ENCODE measurements at regions not wholly inside any gene's neighbourhood (a gene's known extent, or its start where the extent isn't known, plus 50 kb on each side); places are given as distances from the start of the nearest gene placed in this dataset.

DNA sequence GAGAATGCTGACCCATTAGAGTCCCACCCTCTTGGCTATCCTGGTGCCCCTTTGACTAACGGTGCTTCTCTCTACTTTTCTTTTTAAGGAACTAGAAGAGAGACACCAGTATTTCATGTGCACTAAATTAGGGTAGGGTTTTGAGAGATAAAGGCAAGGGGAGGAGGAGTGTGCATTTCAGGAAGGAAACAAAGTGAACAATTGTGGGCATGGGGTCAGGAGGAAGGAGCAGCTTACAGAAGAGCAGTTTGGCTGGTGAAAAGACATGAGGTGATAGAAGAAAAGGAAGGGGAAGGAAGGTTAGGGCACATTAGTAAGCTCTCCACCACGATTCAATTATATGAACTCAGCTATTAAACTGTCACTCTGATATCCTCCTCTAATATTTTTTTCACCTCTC, 105.8 kb upstream of the CTAGE1 start:
- no peak for TF ChIP-seq POLR2AphosphoS5 (IDR thresholded peaks at IDR 0.05; ENCODE audit: low read depth, low read length)
- TF ChIP-seq SIN3A (IDR thresholded peaks at IDR 0.05; ENCODE audit: borderline replicate concordance, insufficient read depth, low read length), result no peak
- TF ChIP-seq TAF1 (IDR thresholded peaks at IDR 0.05; ENCODE audit: borderline replicate concordance, insufficient read depth, low read length), result no peak
- TF ChIP-seq, protein P1, sequence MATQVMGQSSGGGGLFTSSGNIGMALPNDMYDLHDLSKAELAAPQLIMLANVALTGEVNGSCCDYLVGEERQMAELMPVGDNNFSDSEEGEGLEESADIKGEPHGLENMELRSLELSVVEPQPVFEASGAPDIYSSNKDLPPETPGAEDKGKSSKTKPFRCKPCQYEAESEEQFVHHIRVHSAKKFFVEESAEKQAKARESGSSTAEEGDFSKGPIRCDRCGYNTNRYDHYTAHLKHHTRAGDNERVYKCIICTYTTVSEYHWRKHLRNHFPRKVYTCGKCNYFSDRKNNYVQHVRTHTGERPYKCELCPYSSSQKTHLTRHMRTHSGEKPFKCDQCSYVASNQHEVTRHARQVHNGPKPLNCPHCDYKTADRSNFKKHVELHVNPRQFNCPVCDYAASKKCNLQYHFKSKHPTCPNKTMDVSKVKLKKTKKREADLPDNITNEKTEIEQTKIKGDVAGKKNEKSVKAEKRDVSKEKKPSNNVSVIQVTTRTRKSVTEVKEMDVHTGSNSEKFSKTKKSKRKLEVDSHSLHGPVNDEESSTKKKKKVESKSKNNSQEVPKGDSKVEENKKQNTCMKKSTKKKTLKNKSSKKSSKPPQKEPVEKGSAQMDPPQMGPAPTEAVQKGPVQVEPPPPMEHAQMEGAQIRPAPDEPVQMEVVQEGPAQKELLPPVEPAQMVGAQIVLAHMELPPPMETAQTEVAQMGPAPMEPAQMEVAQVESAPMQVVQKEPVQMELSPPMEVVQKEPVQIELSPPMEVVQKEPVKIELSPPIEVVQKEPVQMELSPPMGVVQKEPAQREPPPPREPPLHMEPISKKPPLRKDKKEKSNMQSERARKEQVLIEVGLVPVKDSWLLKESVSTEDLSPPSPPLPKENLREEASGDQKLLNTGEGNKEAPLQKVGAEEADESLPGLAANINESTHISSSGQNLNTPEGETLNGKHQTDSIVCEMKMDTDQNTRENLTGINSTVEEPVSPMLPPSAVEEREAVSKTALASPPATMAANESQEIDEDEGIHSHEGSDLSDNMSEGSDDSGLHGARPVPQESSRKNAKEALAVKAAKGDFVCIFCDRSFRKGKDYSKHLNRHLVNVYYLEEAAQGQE (IDR thresholded peaks at IDR 0.05; ENCODE audit: insufficient read depth in 1 of 2, low read depth in 2 of 2, low read length in 2 of 2), result no peak
